ENCODE measurements at regions not wholly inside any gene's neighbourhood (a gene's known extent, or its start where the extent isn't known, plus 50 kb on each side); places are given as distances from the start of the nearest gene placed in this dataset.
A peak's percentile ranks its signal among the peaks of the same experiment; 100 is the strongest.

DNA sequence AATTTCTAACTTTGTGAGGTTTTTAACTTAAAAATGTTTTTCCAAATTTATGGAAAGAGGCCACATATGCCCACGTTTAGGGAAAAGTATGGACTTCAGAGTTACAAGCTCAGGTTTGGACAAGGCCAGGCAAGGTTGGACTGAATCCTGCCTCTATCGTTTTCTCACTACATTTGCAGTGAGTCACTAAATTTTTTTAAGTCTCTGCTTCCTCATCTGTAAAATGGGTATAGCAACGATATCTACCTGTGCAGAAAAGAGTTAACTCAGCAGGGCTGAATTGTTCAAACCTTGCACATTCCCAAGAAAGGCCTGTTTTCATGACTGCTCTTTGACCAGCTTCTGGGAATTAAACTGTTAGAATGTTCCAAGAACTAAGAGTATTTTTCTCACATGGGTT is 159.1 kb downstream of the LTN1 start:
- peaks cover 4 to 7% of the 10 kb centered on the region in 2 donors for H3K9me3 Mint-ChIP-seq
- no peak overlapping the region for H3K27ac Mint-ChIP-seq
- no peaks in the 10 kb centered on the region for H3K27me3 Mint-ChIP-seq
- ATAC-seq (no peak), DNase-seq (no peak)
- H3K4me3 Mint-ChIP-seq: no peak overlapping the region
- H3K4me1 Mint-ChIP-seq: peaks cover 82% of the 10 kb centered on the region

DNA sequence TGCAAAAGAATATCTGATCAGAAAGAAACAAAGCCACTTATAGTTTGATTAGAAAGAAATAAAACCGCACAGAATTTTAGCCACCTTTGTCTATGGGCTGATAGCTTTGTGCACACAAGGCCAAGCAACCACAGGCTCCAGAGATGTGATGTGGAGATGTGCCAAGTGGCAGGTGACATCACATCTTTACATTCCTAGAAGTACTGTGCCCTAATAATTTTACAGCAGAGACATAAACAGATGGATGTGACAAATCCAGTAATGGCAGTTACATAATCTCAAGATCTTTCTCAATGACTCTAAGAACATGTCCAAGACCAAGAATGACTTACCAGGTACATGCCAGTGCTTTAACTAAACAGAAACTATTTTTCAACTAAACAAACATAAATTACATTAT is 159.5 kb downstream of the LTN1 start:
- peaks cover 4 to 7% of the 10 kb centered on the region in 2 donors for H3K9me3 Mint-ChIP-seq
- no peaks in the 10 kb centered on the region for H3K27me3 Mint-ChIP-seq
- DNase-seq (no peak), ATAC-seq (peak; percentile 17)
- H3K27ac Mint-ChIP-seq: peak overlapping the region in 1 of 2 donors; percentile 52
- H3K4me3 Mint-ChIP-seq: no peak overlapping the region
- peaks cover 78% of the 10 kb centered on the region for H3K4me1 Mint-ChIP-seq

DNA sequence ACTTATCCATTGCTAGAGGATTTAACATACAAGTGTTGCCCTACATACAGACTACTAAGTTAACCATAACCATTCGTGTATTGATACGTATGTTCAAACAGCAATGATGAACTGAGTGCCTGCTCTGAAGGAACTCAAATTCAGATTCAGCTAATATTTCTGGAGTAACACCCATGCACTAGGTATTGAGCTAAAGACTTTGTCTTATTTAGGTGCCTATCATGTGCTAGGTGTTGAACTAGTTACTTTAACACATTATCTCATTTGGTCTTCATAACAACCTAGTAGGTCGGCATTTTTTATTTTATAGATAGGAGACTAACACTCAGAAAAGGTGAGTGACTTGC is 160.0 kb downstream of the LTN1 start:
- H3K4me1 Mint-ChIP-seq: peaks cover 74% of the 10 kb centered on the region
- peak overlapping the region in 1 of 2 donors; percentile 84 for H3K27ac Mint-ChIP-seq
- no peak for DNase-seq
- H3K27me3 Mint-ChIP-seq: no peaks in the 10 kb centered on the region
- peak overlapping the region; percentile 3 to 6 for H3K4me3 Mint-ChIP-seq
- peaks cover 4 to 7% of the 10 kb centered on the region in 2 donors for H3K9me3 Mint-ChIP-seq
- ATAC-seq: no peak

DNA sequence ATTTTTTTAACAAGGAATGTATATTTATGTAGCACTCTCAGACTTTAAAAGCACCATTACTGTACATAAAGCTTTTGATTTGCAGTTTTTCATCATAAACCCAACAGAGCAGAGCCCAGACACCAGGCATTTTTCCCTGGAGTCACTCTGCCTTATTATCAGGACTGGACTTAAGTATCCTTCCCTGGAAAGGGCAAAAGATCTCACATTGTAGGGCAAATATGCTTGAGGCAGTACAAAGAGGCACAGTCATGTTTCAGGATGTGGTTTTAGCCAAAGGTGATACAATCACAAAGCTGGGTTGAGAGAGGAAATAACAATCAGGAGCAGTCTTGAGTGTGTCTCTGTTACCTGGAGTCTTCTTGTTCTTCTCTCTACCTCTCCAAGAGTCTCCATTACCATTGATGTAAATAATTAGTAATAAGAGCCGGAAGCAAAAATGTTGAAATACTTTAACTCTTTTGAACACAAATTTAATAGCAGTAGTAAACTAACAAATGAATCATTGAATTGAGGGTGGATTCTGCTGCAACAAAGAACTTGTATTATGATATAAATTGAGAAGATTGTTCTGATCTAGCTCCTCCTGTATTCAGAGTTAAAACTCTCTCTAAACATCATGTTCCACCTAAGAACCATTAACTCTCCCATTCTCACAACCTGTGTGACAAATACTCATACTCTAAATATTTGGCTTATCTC is 160.5 kb downstream of the LTN1 start:
- Mint-ChIP-seq H3K27me3 (no peaks in the 10 kb centered on the region), H3K4me3 (peak overlapping the region; percentile 27 to 63), H3K27ac (peak overlapping the region in 1 of 2 donors; percentile 84), H3K9me3 (peaks cover 4 to 7% of the 10 kb centered on the region in 2 donors), H3K4me1 (peaks cover 68% of the 10 kb centered on the region)
- DNase-seq (peak in 1 of 2 donors; percentile 19), ATAC-seq (peak; percentile 97)

DNA sequence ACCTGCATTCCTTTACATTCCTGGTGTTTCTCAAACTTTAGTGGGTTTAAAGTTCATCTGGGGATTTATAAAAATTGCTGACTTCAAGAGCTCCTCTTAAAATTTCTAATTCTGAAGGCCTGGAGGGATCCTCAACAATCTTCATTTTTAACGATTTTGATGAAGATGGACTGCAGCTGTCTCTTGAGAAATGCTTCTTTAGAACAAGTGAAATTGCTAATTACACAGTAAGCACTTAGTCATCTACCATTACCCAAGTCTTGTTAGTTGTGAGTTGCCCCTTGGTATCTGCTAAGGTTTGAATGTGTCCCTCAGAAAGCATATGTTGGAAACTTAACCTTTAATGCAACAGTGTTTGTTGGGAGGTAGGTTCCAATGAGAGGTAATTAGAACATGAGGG is 163.7 kb downstream of the LTN1 start:
- H3K4me1 Mint-ChIP-seq: peaks cover 36% of the 10 kb centered on the region
- peaks cover 0 to 7% of the 10 kb centered on the region in 2 donors for H3K9me3 Mint-ChIP-seq
- ATAC-seq (no peak), DNase-seq (no peak)
- no peak overlapping the region for H3K27ac Mint-ChIP-seq
- no peak overlapping the region for H3K4me3 Mint-ChIP-seq
- no peaks in the 10 kb centered on the region for H3K27me3 Mint-ChIP-seq

DNA sequence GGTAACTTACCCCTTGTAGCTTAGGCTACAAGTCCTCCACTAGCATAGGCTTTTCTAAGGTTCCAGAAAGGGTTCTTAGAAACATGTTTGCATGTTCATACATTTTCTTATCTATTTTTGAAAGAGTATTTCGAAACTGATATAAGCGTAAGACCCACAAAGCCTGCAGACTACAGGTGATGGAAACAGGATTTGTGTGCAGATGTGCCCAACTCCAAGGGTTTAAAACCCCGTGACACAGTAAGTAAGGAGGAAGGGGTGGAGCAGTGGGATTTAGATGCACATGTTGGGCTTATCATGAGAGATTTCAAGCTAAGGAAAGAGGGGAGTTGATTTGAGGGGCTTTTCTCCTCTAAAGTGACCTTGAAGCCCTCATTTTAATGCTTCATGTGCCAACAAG is 164.7 kb downstream of the LTN1 start:
- Mint-ChIP-seq H3K4me1 (peaks cover 27% of the 10 kb centered on the region), H3K27ac (no peak overlapping the region), H3K4me3 (no peak overlapping the region), H3K9me3 (peaks cover 0 to 7% of the 10 kb centered on the region in 2 donors), H3K27me3 (no peaks in the 10 kb centered on the region)
- ATAC-seq (no peak), DNase-seq (no peak)

DNA sequence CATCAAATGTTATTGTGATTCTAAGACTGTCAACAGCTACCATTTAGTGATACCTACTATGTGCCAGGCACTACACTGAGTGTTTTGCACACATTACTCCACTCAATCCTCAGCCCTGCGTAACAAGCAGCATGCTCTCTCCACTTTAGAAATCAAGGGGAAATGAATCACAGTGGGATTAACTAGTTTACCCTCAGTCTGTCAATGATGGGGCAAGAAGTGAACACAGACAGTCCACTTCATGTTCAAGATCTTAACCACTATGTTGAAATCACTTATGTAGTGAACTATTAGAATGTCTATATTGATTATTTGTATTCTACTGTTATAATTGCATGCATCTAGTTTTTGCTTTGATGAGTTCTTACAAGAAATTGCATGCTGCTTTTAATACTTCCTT is 165.3 kb downstream of the LTN1 start:
- H3K4me1 Mint-ChIP-seq: peaks cover 21% of the 10 kb centered on the region
- H3K27ac Mint-ChIP-seq: no peak overlapping the region
- no peaks in the 10 kb centered on the region for H3K27me3 Mint-ChIP-seq
- H3K9me3 Mint-ChIP-seq: peaks cover 0 to 7% of the 10 kb centered on the region in 2 donors
- H3K4me3 Mint-ChIP-seq: no peak overlapping the region
- ATAC-seq (no peak), DNase-seq (no peak)

DNA sequence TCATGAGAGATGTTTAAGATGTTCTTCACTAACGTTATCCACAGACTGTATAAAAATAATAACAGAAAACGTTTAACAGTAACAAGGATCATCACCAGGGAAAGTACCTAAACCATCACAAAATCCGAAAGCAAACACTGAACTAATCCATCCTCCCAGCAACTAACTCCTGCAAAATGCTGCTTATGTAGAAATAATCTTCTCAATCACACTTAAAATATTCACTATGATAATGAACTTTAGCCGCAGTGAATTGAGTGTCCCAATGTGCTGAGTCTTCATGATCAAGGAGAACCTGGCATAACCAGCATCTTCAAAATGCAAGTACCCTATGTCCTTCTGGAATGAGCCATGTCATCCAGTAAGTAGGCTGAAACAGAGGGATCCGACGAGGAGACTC is 166.1 kb downstream of the LTN1 start:
- Mint-ChIP-seq H3K9me3 (peaks cover 0 to 7% of the 10 kb centered on the region in 2 donors), H3K27ac (no peak overlapping the region), H3K4me1 (peaks cover 15% of the 10 kb centered on the region), H3K4me3 (no peak overlapping the region), H3K27me3 (no peaks in the 10 kb centered on the region)
- DNase-seq: no peak
- no peak for ATAC-seq

DNA sequence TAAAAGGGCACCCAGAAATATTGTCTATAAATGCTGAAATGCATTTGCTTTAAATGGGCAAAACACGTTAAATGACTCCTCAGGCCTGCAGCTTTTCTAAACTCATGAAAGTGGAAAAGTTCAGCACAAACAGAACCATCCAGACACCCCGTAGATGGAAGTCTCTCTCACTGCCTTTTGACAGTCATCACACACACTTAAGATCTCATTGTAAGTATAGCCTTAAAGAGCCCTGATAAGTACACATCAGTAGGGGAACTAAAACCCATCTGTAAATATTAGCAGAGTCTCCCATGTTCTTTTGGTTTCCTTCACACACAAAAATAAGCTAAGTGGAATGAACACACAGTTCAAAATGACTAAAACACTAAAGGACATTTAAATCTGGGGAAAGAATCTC is 166.7 kb downstream of the LTN1 start:
- DNase-seq: no peak
- no peaks in the 10 kb centered on the region for H3K27me3 Mint-ChIP-seq
- H3K9me3 Mint-ChIP-seq: peaks cover 0 to 7% of the 10 kb centered on the region in 2 donors
- H3K27ac Mint-ChIP-seq: no peak overlapping the region
- peaks cover 10% of the 10 kb centered on the region for H3K4me1 Mint-ChIP-seq
- H3K4me3 Mint-ChIP-seq: no peak overlapping the region
- ATAC-seq: no peak

DNA sequence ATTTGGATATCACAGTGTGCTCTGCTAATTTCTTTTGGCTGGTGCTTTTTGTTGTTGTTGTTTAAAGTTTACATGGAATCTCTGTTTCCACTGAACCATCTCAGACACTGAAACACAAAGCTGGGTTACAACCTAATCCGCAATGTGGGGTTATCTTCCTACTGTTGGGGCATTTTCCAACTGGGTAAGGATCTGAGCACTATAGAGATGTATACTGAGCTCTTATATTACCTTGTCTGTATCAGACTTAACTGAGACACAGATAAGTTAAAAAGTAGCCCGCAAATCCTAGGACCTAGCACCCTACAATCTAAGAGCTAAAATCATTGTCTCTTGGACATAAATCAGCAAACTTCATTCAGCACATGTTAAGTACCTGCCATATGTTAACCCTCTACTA is 169.2 kb downstream of the LTN1 start:
- H3K9me3 Mint-ChIP-seq: no peaks in the 10 kb centered on the region

DNA sequence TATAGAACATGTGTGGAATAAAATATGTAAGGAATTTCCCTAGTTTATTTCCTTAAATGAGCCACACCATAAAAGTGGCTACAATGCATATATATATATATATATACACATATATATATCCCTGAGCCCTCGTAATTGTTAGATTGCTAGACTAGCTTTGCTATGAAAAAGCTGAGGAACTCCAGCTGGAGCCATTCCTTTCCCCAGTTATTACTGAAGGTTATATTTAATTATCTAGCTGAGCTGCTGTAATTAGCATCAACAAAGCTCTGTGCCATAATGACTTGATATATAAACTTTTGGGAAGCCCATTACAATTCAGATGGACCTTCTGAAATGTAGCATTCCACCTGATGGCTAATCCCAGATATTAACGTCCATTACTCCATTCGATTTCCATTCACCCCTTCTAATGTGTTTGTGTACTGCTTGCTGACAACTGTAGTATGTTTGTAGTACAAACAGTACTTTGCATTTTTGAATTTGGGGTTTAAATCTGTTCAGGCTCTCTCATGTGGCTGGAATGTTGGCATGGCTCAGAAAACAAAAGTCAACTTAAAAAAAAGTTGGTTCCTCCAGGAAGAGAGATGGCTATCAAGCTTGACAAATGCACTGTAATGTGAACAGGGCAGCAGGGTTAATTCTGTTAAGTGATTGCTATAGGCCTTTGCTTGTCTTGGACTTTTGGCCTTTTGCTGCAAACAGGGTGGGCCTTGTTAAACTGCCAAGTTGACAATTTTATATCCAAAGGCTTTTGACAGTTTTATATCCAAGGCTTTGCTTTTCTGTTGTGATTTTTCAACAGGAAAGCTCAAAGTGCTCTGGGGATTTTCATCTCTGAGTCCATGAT is 170.0 kb downstream of the LTN1 start:
- no peak overlapping the region for H3K4me3 Mint-ChIP-seq
- no peak for DNase-seq
- H3K4me1 Mint-ChIP-seq: no peaks in the 10 kb centered on the region
- ATAC-seq: no peak
- no peak overlapping the region for H3K27ac Mint-ChIP-seq
- H3K9me3 Mint-ChIP-seq: no peaks in the 10 kb centered on the region
- no peaks in the 10 kb centered on the region for H3K27me3 Mint-ChIP-seq

More for the DNA sequence above, 169.2 kb downstream of the LTN1 start:
- DNase-seq (no peak), ATAC-seq (no peak)
- no peak overlapping the region for H3K4me3 Mint-ChIP-seq
- no peaks in the 10 kb centered on the region for H3K27me3 Mint-ChIP-seq
- no peaks in the 10 kb centered on the region for H3K4me1 Mint-ChIP-seq
- H3K27ac Mint-ChIP-seq: peak overlapping the region in 1 of 2 donors; percentile 54

DNA sequence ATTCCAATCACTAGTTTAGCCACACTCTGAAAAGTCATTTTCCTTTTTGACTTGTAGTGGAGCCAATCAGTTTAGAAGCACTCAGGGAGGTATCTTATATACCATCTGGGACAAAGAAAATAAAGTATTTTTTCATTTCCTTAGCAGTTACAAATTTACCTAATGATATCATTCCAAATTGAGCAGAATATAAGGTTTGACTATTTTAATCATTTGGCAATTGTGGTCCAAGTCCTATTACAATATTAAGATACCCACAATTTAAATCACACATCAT is 170.6 kb downstream of the LTN1 start:
- DNase-seq (no peak), ATAC-seq (no peak)
- Mint-ChIP-seq H3K4me1 (no peaks in the 10 kb centered on the region), H3K27me3 (no peaks in the 10 kb centered on the region), H3K9me3 (no peaks in the 10 kb centered on the region), H3K27ac (no peak overlapping the region), H3K4me3 (no peak overlapping the region)

DNA sequence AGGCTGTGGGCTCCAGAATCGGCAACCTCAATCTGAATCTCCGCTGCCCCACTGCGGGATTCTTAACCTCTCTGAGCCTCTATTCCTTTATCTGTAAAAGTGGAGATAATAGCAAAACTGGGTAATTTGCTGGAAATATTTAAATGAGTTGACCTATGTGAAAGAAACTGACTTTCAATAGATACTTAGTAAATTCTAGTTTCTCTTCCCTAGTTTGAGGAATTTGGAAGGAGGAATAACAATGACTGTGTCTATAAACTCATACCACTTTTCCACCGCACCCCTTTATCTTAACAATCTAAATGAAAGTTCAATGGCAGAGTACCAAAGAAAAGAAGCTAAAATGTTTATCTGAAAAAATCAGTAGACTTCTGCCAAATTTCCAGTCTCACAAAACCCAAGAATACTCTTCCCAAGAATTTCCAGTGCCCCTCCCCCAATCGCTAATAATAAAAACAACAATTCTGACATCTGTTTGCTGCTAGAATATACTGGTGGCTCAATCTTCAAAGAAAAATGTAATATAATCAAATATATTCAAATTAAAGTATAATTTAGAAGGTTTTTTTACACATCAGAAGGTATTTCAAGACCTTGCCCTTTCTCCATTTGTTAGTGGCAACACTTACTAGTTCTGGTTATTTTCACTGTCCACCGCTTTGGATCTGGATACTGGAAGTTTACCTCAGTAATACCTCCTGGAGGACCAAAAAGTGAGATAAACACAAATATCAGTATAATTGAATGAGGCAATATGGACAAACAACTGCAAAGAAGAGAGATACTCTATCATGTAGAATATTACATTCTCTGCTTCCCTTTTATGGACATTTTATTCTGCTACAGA is 171.2 kb downstream of the LTN1 start:
- Mint-ChIP-seq H3K9me3 (no peaks in the 10 kb centered on the region), H3K4me1 (no peaks in the 10 kb centered on the region), H3K27ac (no peak overlapping the region), H3K4me3 (no peak overlapping the region), H3K27me3 (no peaks in the 10 kb centered on the region)
- ATAC-seq (no peak), DNase-seq (no peak)

DNA sequence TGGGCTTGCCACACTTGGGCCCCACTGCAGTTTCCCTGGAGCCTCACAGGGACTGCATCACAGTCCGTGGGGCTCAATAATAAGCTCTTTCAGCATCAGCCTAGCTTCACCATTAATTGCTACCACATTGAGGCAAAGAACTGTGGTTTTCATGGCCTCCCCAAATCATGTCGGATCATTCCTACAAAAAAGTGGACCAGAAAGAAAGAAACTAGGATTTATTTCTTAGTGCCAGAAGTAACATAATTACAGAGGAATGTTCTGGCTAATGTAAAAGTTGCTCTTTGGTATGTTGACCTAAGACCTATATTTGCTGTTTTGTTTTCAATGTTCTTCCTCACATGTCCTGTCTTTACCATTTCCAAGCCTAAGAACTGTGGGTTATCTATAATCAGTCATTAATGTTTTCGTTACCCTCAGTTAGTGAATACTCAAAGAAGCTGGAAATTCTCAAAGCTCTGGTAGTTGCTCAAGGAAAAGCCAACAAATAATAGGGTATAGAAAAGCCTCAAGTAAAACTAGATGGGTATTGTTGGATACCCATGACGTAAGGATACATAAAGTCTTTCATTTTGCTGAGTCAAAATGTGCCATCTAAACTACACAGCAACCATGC is 173.9 kb downstream of the LTN1 start:
- Mint-ChIP-seq H3K27ac (no peak overlapping the region), H3K4me3 (no peak overlapping the region), H3K4me1 (no peaks in the 10 kb centered on the region), H3K27me3 (no peaks in the 10 kb centered on the region), H3K9me3 (peaks cover 0 to 7% of the 10 kb centered on the region in 2 donors)
- no peak for DNase-seq
- ATAC-seq: no peak

DNA sequence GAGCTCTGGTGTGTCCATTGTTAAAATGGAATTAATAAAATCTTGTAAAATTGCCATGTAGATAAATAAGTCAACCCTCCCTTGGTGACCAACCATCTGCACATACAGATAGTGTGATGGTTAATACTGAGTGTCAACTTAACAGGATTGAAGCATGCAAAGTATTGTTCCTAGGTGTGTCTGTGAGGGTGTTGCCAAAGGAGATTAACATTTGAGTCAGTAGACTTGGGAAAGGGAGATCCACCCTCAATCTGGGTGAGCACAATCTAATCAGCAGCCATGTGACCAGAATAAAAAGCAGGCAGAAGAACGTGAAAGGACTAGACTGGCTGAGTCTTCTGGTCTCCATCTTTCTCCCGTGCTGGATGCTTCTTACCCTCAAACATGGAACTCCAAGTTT is 174.8 kb downstream of the LTN1 start:
- Mint-ChIP-seq H3K27me3 (no peaks in the 10 kb centered on the region), H3K27ac (no peak overlapping the region), H3K4me1 (no peaks in the 10 kb centered on the region), H3K4me3 (no peak overlapping the region), H3K9me3 (peaks cover 0 to 7% of the 10 kb centered on the region in 2 donors)
- DNase-seq (no peak), ATAC-seq (no peak)
